Thoracic aorta (tissue), 2 donors: ENCODE measurements at regions not wholly inside any gene's neighbourhood (a gene's known extent, or its start where the extent isn't known, plus 50 kb on each side); places are given as distances from the start of the nearest gene placed in this dataset.
A peak's percentile ranks its signal among the peaks of the same experiment; 100 is the strongest.
"Not testable (repeated sequence)": the region's sequence is repeated elsewhere in the genome, so short reads cannot be mapped to it uniquely, and the experiment has no call there.

Source experiments
- ATAC-seq: fragments of 150-250 bp; one replicate; pipeline ENCODE4 v1.8.0; 2017; ENCODE audit warnings: low read depth; ENCODE audit not compliant: insufficient number of reproducible peaks, low FRiP score
- DNase-seq: peaks from one replicate; pipeline ENCODE4 v3.0.0-alpha.2; 2020; ENCODE audit warnings: low spot score
- H3K27ac ChIP-seq, 2 donors: fragments of 200-600 bp; sonication (generic); 1 replicate in 1 of 2; 2 replicates in 1 of 2; pipeline ENCODE4 v1.5.1; 2016; ENCODE audit warnings: mild to moderate bottlenecking in 2 of 2, moderate library complexity in 2 of 2
- H3K27me3 ChIP-seq: fragments of 200-600 bp; sonication (generic); replicated peaks from 2 replicates; pipeline ENCODE4 v1.6.0; 2016; ENCODE audit warnings: mild to moderate bottlenecking; ENCODE audit not compliant: insufficient read depth
- H3K36me3 ChIP-seq: fragments of 200-600 bp; sonication (generic); one replicate; pipeline ENCODE4 v1.5.1; 2016
- H3K4me1 ChIP-seq, 2 donors: fragments of 200-600 bp; sonication (generic); 1 replicate in 1 of 2; 2 replicates in 1 of 2; pipeline versions ENCODE4 v1.5.1 to v1.6.0; 2016; ENCODE audit warnings: low read depth in 2 of 2, mild to moderate bottlenecking in 1 of 2; ENCODE audit not compliant: control insufficient read depth in 1 of 2
- H3K4me3 ChIP-seq: fragments of 200-600 bp; sonication (generic); 2 replicates; pipeline ENCODE4 v1.5.1; 2016; ENCODE audit warnings: mild to moderate bottlenecking
- H3K9me3 ChIP-seq: fragments of 200-600 bp; sonication (generic); 2 replicates; pipeline ENCODE4 v1.5.1; 2016
- TF ChIP-seq, protein P1 (sequence below): fragments of 200-600 bp; sonication (generic); IDR thresholded peaks from one replicate; pipeline ENCODE4 v1.5.1; 2019; ENCODE audit warnings: antibody characterized with exemption

DNA sequence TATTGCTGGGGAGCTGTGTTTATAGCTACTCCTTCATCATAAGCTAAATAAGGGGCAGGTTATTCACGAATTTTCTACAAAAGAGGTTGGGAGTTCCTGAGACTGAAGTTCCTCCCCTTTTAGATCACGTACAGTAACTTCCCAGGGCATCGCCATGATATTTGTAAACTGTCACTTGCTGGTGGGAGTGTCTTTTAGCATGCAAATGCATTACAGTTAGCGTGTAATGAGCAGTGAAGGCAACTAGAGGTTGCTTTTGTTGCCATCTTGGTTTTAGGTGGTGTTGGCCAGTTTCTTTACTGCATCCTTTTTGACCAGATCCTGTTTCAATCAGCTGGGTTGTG, 64.4 kb downstream of the IL12A start:
- DNase-seq (no peak), ATAC-seq (no peak)
- no peaks in the 10 kb centered on the region for H3K9me3 ChIP-seq
- H3K27me3 ChIP-seq, result no peaks in the 10 kb centered on the region
- peak overlapping the region; percentile 44 for H3K4me3 ChIP-seq
- no peak overlapping the region for H3K27ac ChIP-seq
- H3K36me3 ChIP-seq, result no peaks in the 10 kb centered on the region
- peaks cover 10 to 34% of the 10 kb centered on the region in 2 donors for H3K4me1 ChIP-seq
- TF ChIP-seq, protein P1, sequence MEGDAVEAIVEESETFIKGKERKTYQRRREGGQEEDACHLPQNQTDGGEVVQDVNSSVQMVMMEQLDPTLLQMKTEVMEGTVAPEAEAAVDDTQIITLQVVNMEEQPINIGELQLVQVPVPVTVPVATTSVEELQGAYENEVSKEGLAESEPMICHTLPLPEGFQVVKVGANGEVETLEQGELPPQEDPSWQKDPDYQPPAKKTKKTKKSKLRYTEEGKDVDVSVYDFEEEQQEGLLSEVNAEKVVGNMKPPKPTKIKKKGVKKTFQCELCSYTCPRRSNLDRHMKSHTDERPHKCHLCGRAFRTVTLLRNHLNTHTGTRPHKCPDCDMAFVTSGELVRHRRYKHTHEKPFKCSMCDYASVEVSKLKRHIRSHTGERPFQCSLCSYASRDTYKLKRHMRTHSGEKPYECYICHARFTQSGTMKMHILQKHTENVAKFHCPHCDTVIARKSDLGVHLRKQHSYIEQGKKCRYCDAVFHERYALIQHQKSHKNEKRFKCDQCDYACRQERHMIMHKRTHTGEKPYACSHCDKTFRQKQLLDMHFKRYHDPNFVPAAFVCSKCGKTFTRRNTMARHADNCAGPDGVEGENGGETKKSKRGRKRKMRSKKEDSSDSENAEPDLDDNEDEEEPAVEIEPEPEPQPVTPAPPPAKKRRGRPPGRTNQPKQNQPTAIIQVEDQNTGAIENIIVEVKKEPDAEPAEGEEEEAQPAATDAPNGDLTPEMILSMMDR, result no peak

DNA sequence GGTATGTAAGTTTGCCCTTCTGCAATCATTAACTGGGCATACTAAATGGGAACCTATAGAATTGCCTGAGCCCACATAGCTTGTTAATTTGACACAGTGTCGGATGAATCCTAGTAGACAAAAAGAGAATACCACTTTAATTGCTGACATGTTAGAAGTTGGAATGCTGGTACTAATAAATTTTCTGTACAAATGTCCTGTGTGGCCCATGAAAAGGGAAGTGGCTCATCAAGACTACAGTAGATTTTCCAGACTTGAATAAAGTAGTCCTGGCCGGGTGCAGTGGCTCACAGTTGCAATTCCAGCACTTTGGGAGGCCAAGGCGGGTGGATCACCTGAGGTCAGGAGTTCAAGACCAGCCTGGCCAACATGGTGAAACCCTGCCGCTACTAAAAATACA, 66.2 kb downstream of the IL12A start:
- H3K4me1 ChIP-seq, result peaks cover 0 to 16% of the 10 kb centered on the region in 2 donors
- ATAC-seq, H3K4me3 ChIP-seq, H3K27me3 ChIP-seq, H3K9me3 ChIP-seq, DNase-seq, H3K36me3 ChIP-seq, H3K27ac ChIP-seq: not testable (repeated sequence)

DNA sequence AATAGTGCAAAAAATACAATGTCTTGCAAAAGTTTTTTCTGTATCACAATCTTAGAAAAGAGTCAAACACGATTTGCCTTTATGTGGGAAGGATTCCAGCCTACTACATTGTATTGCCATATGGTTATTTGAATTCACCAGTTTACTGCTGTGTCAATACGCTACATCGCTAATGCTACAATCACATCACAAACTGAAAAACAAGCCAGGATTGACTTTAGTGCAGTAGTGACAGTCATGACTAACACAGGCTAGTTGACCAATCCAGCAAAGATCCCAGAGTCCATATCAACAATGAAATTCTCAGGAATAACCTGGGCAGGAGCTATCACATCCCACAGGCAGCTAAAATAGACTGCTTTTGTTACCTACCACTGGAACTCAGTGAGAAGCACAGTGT, 67.0 kb downstream of the IL12A start:
- H3K4me1 ChIP-seq, result peaks cover 0 to 16% of the 10 kb centered on the region in 2 donors
- H3K36me3 ChIP-seq, result no peaks in the 10 kb centered on the region
- TF ChIP-seq, protein P1, result no peak
- no peaks in the 10 kb centered on the region for H3K9me3 ChIP-seq
- DNase-seq, result no peak
- H3K27ac ChIP-seq, result no peak overlapping the region
- H3K4me3 ChIP-seq, result no peak overlapping the region
- no peaks in the 10 kb centered on the region for H3K27me3 ChIP-seq
- no peak for ATAC-seq

DNA sequence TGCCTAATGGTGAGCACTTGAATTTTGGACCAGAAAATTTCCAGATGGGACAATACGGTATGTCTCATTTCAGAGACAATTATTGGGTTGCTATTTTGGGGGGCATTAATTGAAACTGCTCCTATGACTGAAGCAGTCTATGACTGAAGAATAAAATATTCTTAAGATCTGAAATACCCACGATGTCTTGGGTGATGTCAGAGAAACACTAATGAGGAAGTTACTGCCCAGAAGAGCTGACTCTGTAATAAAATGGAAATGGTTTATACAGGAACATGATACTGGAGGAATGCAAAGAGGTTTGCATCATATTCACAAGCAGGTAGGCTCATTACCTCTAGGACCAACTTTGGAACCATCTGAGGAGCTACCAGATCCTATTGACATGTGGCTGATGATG, 68.7 kb downstream of the IL12A start:
- ATAC-seq (no peak), DNase-seq (no peak)
- TF ChIP-seq, protein P1, result no peak
- H3K27ac ChIP-seq, result no peak overlapping the region
- H3K4me1 ChIP-seq, result peaks cover 0 to 10% of the 10 kb centered on the region in 2 donors
- H3K36me3 ChIP-seq, result no peaks in the 10 kb centered on the region
- H3K4me3 ChIP-seq, result no peak overlapping the region
- no peaks in the 10 kb centered on the region for H3K9me3 ChIP-seq
- no peaks in the 10 kb centered on the region for H3K27me3 ChIP-seq

DNA sequence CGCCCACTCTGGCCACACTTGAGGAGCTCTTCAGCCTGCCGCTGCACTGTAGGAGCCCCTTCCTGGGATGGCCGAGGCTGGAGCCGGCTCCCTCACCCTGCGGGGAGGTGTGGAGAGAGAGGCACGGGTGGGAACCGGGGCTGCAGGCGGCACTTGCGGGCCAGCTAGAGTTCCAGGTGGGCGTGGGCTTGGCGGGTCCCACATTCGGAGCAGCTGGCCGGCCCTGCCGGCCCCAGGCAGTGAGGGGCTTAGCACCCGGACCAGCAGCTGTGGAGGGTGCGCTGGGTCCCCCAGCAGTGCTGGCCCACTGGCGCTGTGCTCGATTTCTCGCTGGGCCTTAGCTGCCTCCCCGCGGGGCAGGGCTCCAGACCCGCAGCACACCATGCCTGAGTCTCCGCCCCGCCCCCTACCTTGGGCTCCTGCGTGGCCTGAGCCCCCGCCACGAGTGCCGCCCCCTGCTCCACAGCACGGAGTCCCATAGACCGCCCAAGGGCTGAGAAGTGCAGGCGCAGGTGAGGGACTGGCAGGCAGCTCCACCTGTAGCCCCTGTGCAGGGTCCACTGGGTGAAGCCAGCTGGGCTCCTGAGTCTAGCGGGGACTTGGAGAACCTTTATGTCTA, 71.9 kb downstream of the IL12A start:
- no peaks in the 10 kb centered on the region for H3K36me3 ChIP-seq
- TF ChIP-seq, protein P1, result no peak
- DNase-seq (no peak), ATAC-seq (no peak)
- H3K4me1 ChIP-seq, result no peaks in the 10 kb centered on the region
- H3K9me3 ChIP-seq, result no peaks in the 10 kb centered on the region
- H3K4me3 ChIP-seq, result no peak overlapping the region
- H3K27ac ChIP-seq, result no peak overlapping the region
- H3K27me3 ChIP-seq, result no peaks in the 10 kb centered on the region

DNA sequence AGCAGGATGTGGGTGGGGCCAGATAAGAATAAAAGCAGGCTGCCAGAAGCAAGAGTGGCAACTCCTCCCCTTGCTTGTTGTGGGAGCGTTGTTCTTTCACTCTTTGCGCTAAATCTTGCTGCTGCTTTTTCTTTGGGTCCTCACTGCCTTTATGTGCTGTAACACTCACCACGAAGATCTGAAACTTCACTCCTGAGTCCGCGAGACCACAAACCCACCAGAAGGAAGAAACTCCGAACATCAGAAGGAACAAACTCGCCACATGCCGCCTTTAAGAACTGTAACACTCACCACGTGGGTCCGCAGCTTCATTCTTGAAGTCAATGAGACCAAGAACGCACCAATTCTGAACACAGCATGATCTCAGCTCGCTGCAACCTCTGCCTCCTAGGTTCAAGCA, 72.9 kb downstream of the IL12A start:
- TF ChIP-seq, protein P1, result no peak
- no peaks in the 10 kb centered on the region for H3K27me3 ChIP-seq
- DNase-seq, result no peak
- no peak for ATAC-seq
- H3K4me1 ChIP-seq, result no peaks in the 10 kb centered on the region
- H3K4me3 ChIP-seq, result no peak overlapping the region
- no peaks in the 10 kb centered on the region for H3K9me3 ChIP-seq
- H3K27ac ChIP-seq, result no peak overlapping the region
- H3K36me3 ChIP-seq, result no peaks in the 10 kb centered on the region
